SK-MEL-5 (cell line): ENCODE measurements at regions not wholly inside any gene's neighbourhood (a gene's known extent, or its start where the extent isn't known, plus 50 kb on each side); places are given as distances from the start of the nearest gene placed in this dataset.
"Not testable (repeated sequence)": the region's sequence is repeated elsewhere in the genome, so short reads cannot be mapped to it uniquely, and the experiment has no call there.

Experiments used
- DNase-seq: peaks from one replicate; pipeline ENCODE4 v3.0.0-alpha.2; 2016; ENCODE audit warnings: low read depth, low spot score
- in situ Hi-C: cut with HindIII; loops from 2 replicates; pipeline ENCODE4 v1.10.0; 2016; ENCODE audit warnings: low sequenced_read_pairs, high pct_unique_total_duplicates, low pct_unique_long_range_greater_than_20kb

- in situ Hi-C loops, result no loop called here
- DNase-seq, result no peak
These were observed 324.0 kb downstream of the IPMK start for GRCh38 chr10:57943701-57944100.

- in situ Hi-C loops, result no loop called here
- DNase-seq, result no peak
These were observed 342.6 kb downstream of the IPMK start for GRCh38 chr10:57925045-57925444.

GRCh38 chr10:57921140-57921539, 346.6 kb downstream of the IPMK start:
- DNase-seq, result no peak
- in situ Hi-C loops, result no loop called here

- no peak for DNase-seq
- in situ Hi-C loops, result no loop called here
These were observed 347.8 kb downstream of the IPMK start for GRCh38 chr10:57919864-57920263.

GRCh38 chr10:57917019-57917418, 350.7 kb downstream of the IPMK start:
- in situ Hi-C loops, result no loop called here

GRCh38 chr10:57905861-57906260, 361.8 kb downstream of the IPMK start:
- DNase-seq, result no peak
- in situ Hi-C loops, result no loop called here

More at GRCh38 chr10:57917019-57917418, 350.7 kb downstream of the IPMK start:
- no peak for DNase-seq

GRCh38 chr10:57905010-57905409, 362.7 kb downstream of the IPMK start:
- no peak for DNase-seq
- in situ Hi-C loops, result no loop called here

- in situ Hi-C loops, result no loop called here
- DNase-seq, result no peak
These were observed 369.5 kb downstream of the IPMK start for GRCh38 chr10:57898231-57898630.

- in situ Hi-C loops, result no loop called here
- DNase-seq, result no peak
These were observed 370.1 kb downstream of the IPMK start for GRCh38 chr10:57897611-57898010.

GRCh38 chr10:57894361-57894760, 373.3 kb downstream of the IPMK start:
- in situ Hi-C loops, result no loop called here
- no peak for DNase-seq

GRCh38 chr10:57891201-57892006, 376.3 kb downstream of the IPMK start:
- in situ Hi-C loops, result no loop called here
- DNase-seq, result no peak

GRCh38 chr10:57890691-57891090, 377.0 kb downstream of the IPMK start:
- DNase-seq, result no peak
- in situ Hi-C loops, result no loop called here

- in situ Hi-C loops, DNase-seq: not testable (repeated sequence)
These were observed 382.1 kb downstream of the IPMK start for GRCh38 chr10:57885618-57885968.

GRCh38 chr10:57884965-57885617, 382.6 kb downstream of the IPMK start:
- DNase-seq, result no peak
- in situ Hi-C loops, result no loop called here

- in situ Hi-C loops, result no loop called here
- no peak for DNase-seq
These were observed 383.3 kb downstream of the IPMK start for GRCh38 chr10:57884407-57884806.

GRCh38 chr10:57880446-57881227, 387.1 kb downstream of the IPMK start:
- in situ Hi-C loops, result no loop called here
- no peak for DNase-seq

GRCh38 chr10:57874810-57875209, 392.9 kb downstream of the IPMK start:
- in situ Hi-C loops, result no loop called here
- DNase-seq, result no peak

GRCh38 chr10:57867241-57867640, 400.5 kb downstream of the IPMK start:
- in situ Hi-C loops, result no loop called here
- no peak for DNase-seq
